B cell (primary cell): ENCODE measurements at regions not wholly inside any gene's neighbourhood (a gene's known extent, or its start where the extent isn't known, plus 50 kb on each side); places are given as distances from the start of the nearest gene placed in this dataset.

Experiments used
- EZH2 ChIP-seq: IDR thresholded peaks from 2 replicates; pipeline ENCODE4 v1.6.1; 2012; ENCODE audit warnings: borderline replicate concordance, low read depth, mild to moderate bottlenecking, moderate library complexity, low read length; ENCODE audit not compliant: insufficient read depth, poor library complexity, severe bottlenecking
- TF ChIP-seq, protein P1 (sequence below): fragments of 200-600 bp; IDR thresholded peaks from one replicate; pipeline ENCODE4 v1.8.0; 2022; ENCODE audit warnings: antibody characterized with exemption, mild to moderate bottlenecking

- TF ChIP-seq, protein P1, sequence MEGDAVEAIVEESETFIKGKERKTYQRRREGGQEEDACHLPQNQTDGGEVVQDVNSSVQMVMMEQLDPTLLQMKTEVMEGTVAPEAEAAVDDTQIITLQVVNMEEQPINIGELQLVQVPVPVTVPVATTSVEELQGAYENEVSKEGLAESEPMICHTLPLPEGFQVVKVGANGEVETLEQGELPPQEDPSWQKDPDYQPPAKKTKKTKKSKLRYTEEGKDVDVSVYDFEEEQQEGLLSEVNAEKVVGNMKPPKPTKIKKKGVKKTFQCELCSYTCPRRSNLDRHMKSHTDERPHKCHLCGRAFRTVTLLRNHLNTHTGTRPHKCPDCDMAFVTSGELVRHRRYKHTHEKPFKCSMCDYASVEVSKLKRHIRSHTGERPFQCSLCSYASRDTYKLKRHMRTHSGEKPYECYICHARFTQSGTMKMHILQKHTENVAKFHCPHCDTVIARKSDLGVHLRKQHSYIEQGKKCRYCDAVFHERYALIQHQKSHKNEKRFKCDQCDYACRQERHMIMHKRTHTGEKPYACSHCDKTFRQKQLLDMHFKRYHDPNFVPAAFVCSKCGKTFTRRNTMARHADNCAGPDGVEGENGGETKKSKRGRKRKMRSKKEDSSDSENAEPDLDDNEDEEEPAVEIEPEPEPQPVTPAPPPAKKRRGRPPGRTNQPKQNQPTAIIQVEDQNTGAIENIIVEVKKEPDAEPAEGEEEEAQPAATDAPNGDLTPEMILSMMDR = no peak
- TF ChIP-seq EZH2 = no peak
Observed at GRCh38 chr3:72041076-72041475, 256.1 kb upstream of the PROK2 start.
